ENCODE measurements at regions not wholly inside any gene's neighbourhood (a gene's known extent, or its start where the extent isn't known, plus 50 kb on each side); places are given as distances from the start of the nearest gene placed in this dataset.

GRCh38 chr9:12640016-12640587 is 53.1 kb upstream of the TYRP1 start:
- FAIRE-seq (no peak), DNase-seq (peak in 1 of 6 donors; percentile 20), ATAC-seq (peak; percentile 82 to 95 (median 92))
- Histone ChIP-seq H3K36me3 (no peaks in the 10 kb centered on the region), H3K9me3 (no peaks in the 10 kb centered on the region), H3K4me3 (no peak overlapping the region), H3K4me1 (no peaks in the 10 kb centered on the region), H3K27me3 (no peaks in the 10 kb centered on the region), H3K27ac (no peak overlapping the region)
- TF ChIP-seq CTCF (IDR thresholded peaks at IDR 0.05): peak in 3 of 4 donors; percentile 37 to 54 (median 51)
- WGBS, 2 donors: 30 to 31% methylated on average over 3 of the region's 3 CpGs
- intact Hi-C loops (cut with DNase I): no loop called here

- TF ChIP-seq CTCF (IDR thresholded peaks at IDR 0.05): no peak
- ATAC-seq (peak in 2 of 4 donors; percentile 69 to 89), DNase-seq (no peak), FAIRE-seq (no peak)
- no peak overlapping the region for H3K4me3 ChIP-seq
- no peaks in the 10 kb centered on the region for H3K27me3 ChIP-seq
- intact Hi-C loops (cut with DNase I): no loop called here
- H3K36me3 ChIP-seq: no peaks in the 10 kb centered on the region
- H3K9me3 ChIP-seq: no peaks in the 10 kb centered on the region
- 23 to 28% methylated on average over 4 of the region's 4 CpGs for WGBS, 2 donors
- H3K4me1 ChIP-seq: no peaks in the 10 kb centered on the region
- H3K27ac ChIP-seq: no peak overlapping the region
These were observed 52.1 kb upstream of the TYRP1 start for GRCh38 chr9:12640866-12641636.

All from pancreas (tissue), 10 donors.